Body of pancreas (tissue), 4 donors: ENCODE measurements at regions not wholly inside any gene's neighbourhood (a gene's known extent, or its start where the extent isn't known, plus 50 kb on each side); places are given as distances from the start of the nearest gene placed in this dataset.

ENCODE experiments used
- ATAC-seq: fragments of 150-250 bp; one replicate; pipeline ENCODE4 v1.9.1; 2016
- DNase-seq, 4 donors: peaks; one replicate each; pipeline ENCODE4 v3.0.0-alpha.2; 2019
- H3K27ac ChIP-seq, 4 donors: fragments of 200-600 bp; sonication (generic); 1 replicate in 3 of 4; 2 replicates in 1 of 4; pipeline versions ENCODE4 v1.5.1 to v1.6.1; 2016 to 2019; ENCODE audit warnings: mild to moderate bottlenecking in 1 of 4, mixed read lengths in 1 of 4, moderate library complexity in 1 of 4
- H3K27me3 ChIP-seq, 2 donors: fragments of 200-600 bp; sonication (generic); one replicate each; pipeline ENCODE4 v1.6.0; 2016; ENCODE audit warnings: mild to moderate bottlenecking in 1 of 2
- H3K36me3 ChIP-seq, 2 donors: fragments of 200-600 bp; sonication (generic); replicated peaks in 1 of 2; 2 replicates each; pipeline ENCODE4 v1.5.1; 2016; ENCODE audit warnings: low read depth in 2 of 2; ENCODE audit not compliant: insufficient read depth in 1 of 2
- H3K4me1 ChIP-seq: fragments of 200-600 bp; sonication (generic); one replicate; pipeline ENCODE4 v1.6.0; 2016
- H3K4me3 ChIP-seq, 2 donors: fragments of 200-600 bp; sonication (generic); 1 replicate in 1 of 2; 2 replicates in 1 of 2; pipeline ENCODE4 v1.5.1; 2016 to 2019
- H3K9me3 ChIP-seq, 3 donors: fragments of 200-600 bp; sonication (generic); 1 replicate in 2 of 3; 2 replicates in 1 of 3; pipeline ENCODE4 v1.5.1; 2016
- CTCF ChIP-seq, 7 experiments: fragments of 450-650 bp in 4 of 7; fragments of 200-600 bp in 3 of 7; sonication (generic) in 3 of 7; IDR thresholded peaks; one replicate each; pipeline ENCODE4 v1.5.1; 2016 to 2019; ENCODE audit warnings: antibody characterized with exemption in 7 of 7
- POLR2A ChIP-seq, 3 donors: fragments of 450-650 bp; IDR thresholded peaks; one replicate each; pipeline ENCODE4 v1.6.1; 2016; ENCODE audit warnings: antibody characterized with exemption in 3 of 3, mild to moderate bottlenecking in 2 of 3
- WGBS, 2 donors: methylation state at CpG; one replicate each; pipeline ENCODE4 v1.1.5; 2017; 5-methylcytosine and 5-hydroxymethylcytosine counted together
- intact Hi-C: fragments of 100-400 bp; cut with DNase I; formaldehyde crosslinking; loops from one replicate; pipeline ENCODE4 v1.15.1; 2023

GRCh38 chr2:145221516-145221915 is 701.6 kb upstream of the ZEB2 start:
- H3K36me3 ChIP-seq, result no peaks in the 10 kb centered on the region
- DNase-seq, result no peak
- 100% methylated on average over 1 of the region's 1 CpG for WGBS, 2 donors
- no peak for ATAC-seq
- no peaks in the 10 kb centered on the region for H3K4me1 ChIP-seq
- no peak overlapping the region for H3K27ac ChIP-seq
- intact Hi-C loops, result no loop called here
- TF ChIP-seq CTCF (IDR thresholded peaks at IDR 0.05), result no peak
- TF ChIP-seq POLR2A (IDR thresholded peaks at IDR 0.05), result no peak
- no peak overlapping the region for H3K4me3 ChIP-seq
- H3K27me3 ChIP-seq, result no peaks in the 10 kb centered on the region
- no peaks in the 10 kb centered on the region for H3K9me3 ChIP-seq

DNA sequence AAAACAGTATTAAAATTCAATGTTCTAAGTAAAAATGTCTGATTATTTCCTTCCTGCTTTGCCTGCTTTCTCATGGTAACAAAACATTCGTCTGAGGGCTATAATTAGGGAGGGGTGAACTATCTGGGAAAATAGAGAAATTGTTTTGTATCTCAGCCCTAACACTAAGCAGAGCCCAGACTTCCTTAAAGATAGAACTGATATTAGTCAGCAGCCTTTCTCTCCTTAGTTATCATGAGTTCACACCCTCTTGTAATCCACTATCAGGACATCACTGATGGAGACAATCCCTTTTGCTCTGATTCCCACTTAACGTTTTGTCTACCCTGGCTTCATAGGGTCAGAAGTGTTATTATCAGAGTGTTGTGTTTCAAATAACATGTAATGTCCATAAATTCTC is 701.1 kb upstream of the ZEB2 start:
- Histone ChIP-seq H3K27ac (no peak overlapping the region), H3K27me3 (no peaks in the 10 kb centered on the region), H3K4me3 (no peak overlapping the region), H3K4me1 (no peaks in the 10 kb centered on the region), H3K36me3 (no peaks in the 10 kb centered on the region), H3K9me3 (no peaks in the 10 kb centered on the region)
- no peak for ATAC-seq
- no peak for TF ChIP-seq POLR2A (IDR thresholded peaks at IDR 0.05)
- intact Hi-C loops, result no loop called here
- no peak for DNase-seq
- 27% methylated on average over 2 of the region's 2 CpGs for WGBS, 2 donors

DNA sequence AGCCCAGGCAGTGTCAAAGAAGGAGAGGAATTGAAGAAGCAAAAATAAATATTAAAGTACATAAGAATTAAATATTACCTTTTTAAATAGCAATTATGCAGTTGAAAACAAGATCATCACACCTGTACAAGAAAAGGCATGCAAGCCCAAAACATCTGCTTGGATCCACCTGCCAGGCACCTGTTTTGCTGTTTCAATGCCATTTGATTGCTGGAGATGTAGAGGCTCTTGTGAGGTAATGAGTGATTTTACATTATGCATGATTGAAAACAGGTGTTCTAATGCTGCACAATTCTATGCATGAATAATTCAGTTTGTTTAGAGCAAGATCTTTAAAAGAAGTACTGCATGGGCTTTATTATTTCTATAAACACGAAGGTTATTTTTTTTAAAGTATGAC is 700.6 kb upstream of the ZEB2 start:
- H3K36me3 ChIP-seq, result no peaks in the 10 kb centered on the region
- no peak for DNase-seq
- H3K4me1 ChIP-seq, result no peaks in the 10 kb centered on the region
- no peak overlapping the region for H3K27ac ChIP-seq
- TF ChIP-seq CTCF (IDR thresholded peaks at IDR 0.05), result no peak
- no peak for TF ChIP-seq POLR2A (IDR thresholded peaks at IDR 0.05)
- no peak for ATAC-seq
- no peaks in the 10 kb centered on the region for H3K27me3 ChIP-seq
- H3K9me3 ChIP-seq, result no peaks in the 10 kb centered on the region
- intact Hi-C loops, result no loop called here
- no peak overlapping the region for H3K4me3 ChIP-seq
- 57 to 84% methylated on average over 1 of the region's 1 CpG for WGBS, 2 donors

DNA sequence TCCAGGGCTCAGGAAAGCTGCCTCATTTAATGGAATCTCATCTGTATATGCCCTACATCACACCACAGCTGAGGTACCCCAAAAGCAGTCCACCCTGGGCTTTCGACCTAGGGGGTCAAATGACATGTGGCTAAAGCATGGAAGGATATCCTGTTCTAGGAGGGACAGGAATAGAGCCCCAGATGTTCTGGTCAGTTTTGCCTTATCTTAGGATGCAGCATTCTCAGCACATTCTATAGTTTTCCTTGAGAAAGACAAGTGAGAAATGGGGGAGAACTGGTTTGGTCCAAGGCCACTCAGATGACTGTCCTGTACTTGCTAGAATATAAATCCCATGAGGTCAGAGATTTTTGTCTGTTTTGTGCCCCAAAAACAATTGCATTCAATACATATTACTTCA is 688.0 kb upstream of the ZEB2 start:
- ATAC-seq (no peak), DNase-seq (no peak)
- H3K36me3 ChIP-seq, result no peaks in the 10 kb centered on the region
- H3K9me3 ChIP-seq, result no peaks in the 10 kb centered on the region
- WGBS, 2 donors, result 58 to 64% methylated on average over 1 of the region's 1 CpG
- H3K27me3 ChIP-seq, result no peaks in the 10 kb centered on the region
- H3K4me1 ChIP-seq, result no peaks in the 10 kb centered on the region
- H3K27ac ChIP-seq, result no peak overlapping the region
- TF ChIP-seq CTCF (IDR thresholded peaks at IDR 0.05), result no peak
- TF ChIP-seq POLR2A (IDR thresholded peaks at IDR 0.05), result no peak
- H3K4me3 ChIP-seq, result no peak overlapping the region
- intact Hi-C loops, result no loop called here

GRCh38 chr2:145206496-145207281 is 686.8 kb upstream of the ZEB2 start:
- TF ChIP-seq CTCF (IDR thresholded peaks at IDR 0.05), result no peak
- no peak for TF ChIP-seq POLR2A (IDR thresholded peaks at IDR 0.05)
- no peak for ATAC-seq
- intact Hi-C loops, result no loop called here

More at GRCh38 chr2:145206496-145207281, 686.8 kb upstream of the ZEB2 start:
- no peaks in the 10 kb centered on the region for H3K27me3 ChIP-seq
- no peaks in the 10 kb centered on the region for H3K36me3 ChIP-seq
- WGBS, 2 donors, result 67 to 80% methylated on average over 4 of the region's 4 CpGs
- no peaks in the 10 kb centered on the region for H3K4me1 ChIP-seq
- H3K4me3 ChIP-seq, result no peak overlapping the region
- no peak overlapping the region for H3K27ac ChIP-seq
- no peak for DNase-seq
- H3K9me3 ChIP-seq, result no peaks in the 10 kb centered on the region
